IMR-90 (cell line): ENCODE measurements at regions not wholly inside any gene's neighbourhood (a gene's known extent, or its start where the extent isn't known, plus 50 kb on each side); places are given as distances from the start of the nearest gene placed in this dataset.

ENCODE experiments used
- ATAC-seq: fragments of 200-7000 bp; cut with Tn5 transposase; 2 replicates; pipeline ENCODE4 v1.9.1; 2020; ENCODE audit warnings: low read depth, mild to moderate bottlenecking, moderate library complexity
- BruUV-seq: library from RNA; stranded (reverse); fragments of 400-500 nt; replicated peaks from 2 replicates; lab custom pipeline; 2021; lab: Mats Ljungman, UMichigan
- CTCF ChIA-PET: fragments of 300-600 bp; formaldehyde crosslinking; extraction: SDS; loops from one replicate; lab custom pipeline; 2021; ENCODE audit warnings: antibody characterized with exemption; lab: Yijun Ruan, JAX
- POLR2A ChIA-PET: fragments of 300-600 bp; sonication (Branson Sonifier 250); formaldehyde crosslinking; loops from one replicate; lab custom pipeline; 2022; ENCODE audit warnings: antibody characterized with exemption; ENCODE audit not compliant: unreplicated experiment; lab: Charles Lee
- DNase-seq: peaks from one replicate; pipeline ENCODE4 v3.0.0; 2013
- H2AFZ ChIP-seq: replicated peaks from 2 replicates; pipeline ENCODE3; 2013; ENCODE audit warnings: low read length, mild to moderate bottlenecking; ENCODE audit not compliant: poor library complexity
- H2AK5ac ChIP-seq: 2 replicates; pipeline ENCODE4 v1.6.1; 2013; ENCODE audit warnings: low read depth, low read length, inconsistent platforms
- H2AK9ac ChIP-seq: replicated peaks from 2 replicates; pipeline ENCODE3; 2013; ENCODE audit warnings: mild to moderate bottlenecking, low read depth, low read length, moderate library complexity; ENCODE audit not compliant: poor library complexity
- H2BK120ac ChIP-seq: 2 replicates; pipeline ENCODE4 v1.6.1; 2013; ENCODE audit warnings: low read depth, low read length, inconsistent platforms
- H2BK15ac ChIP-seq: 3 replicates; pipeline ENCODE4 v1.6.1; 2013; ENCODE audit warnings: low read depth, low read length, inconsistent platforms
- H2BK20ac ChIP-seq: 2 replicates; pipeline ENCODE4 v1.6.1; 2013; ENCODE audit warnings: low read depth, mild to moderate bottlenecking, inconsistent platforms, low read length, moderate library complexity
- H2BK5ac ChIP-seq: 2 replicates; pipeline ENCODE4 v1.6.1; 2013; ENCODE audit warnings: mild to moderate bottlenecking, low read depth, low read length, inconsistent platforms; ENCODE audit not compliant: poor library complexity, severe bottlenecking
- H3K14ac ChIP-seq: replicated peaks from 2 replicates; pipeline ENCODE4 v1.6.1; 2013; ENCODE audit warnings: low read depth, low read length, inconsistent platforms
- H3K18ac ChIP-seq: 2 replicates; pipeline ENCODE4 v1.6.1; 2013; ENCODE audit warnings: low read depth, low read length, control low read depth
- H3K23ac ChIP-seq: 2 replicates; pipeline ENCODE4 v1.6.1; 2013; ENCODE audit warnings: low read depth, low read length, inconsistent platforms
- H3K27ac ChIP-seq: 2 replicates; pipeline ENCODE4 v1.5.1; 2013; ENCODE audit warnings: mild to moderate bottlenecking, control low read depth, low read length; ENCODE audit not compliant: insufficient read depth
- H3K27me3 ChIP-seq: 2 replicates; pipeline ENCODE4 v1.6.1; 2013; ENCODE audit warnings: low read length; ENCODE audit not compliant: control insufficient read depth, insufficient read depth
- H3K36me3 ChIP-seq: 2 replicates; pipeline ENCODE4 v1.6.1; 2013; ENCODE audit warnings: low read length, mixed read lengths; ENCODE audit not compliant: control insufficient read depth, insufficient read depth
- H3K4ac ChIP-seq: 2 replicates; pipeline ENCODE4 v1.6.1; 2013; ENCODE audit warnings: low read depth, low read length, inconsistent platforms
- H3K4me1 ChIP-seq: 2 replicates; pipeline ENCODE4 v1.6.1; 2013; ENCODE audit warnings: low read length, mixed read lengths; ENCODE audit not compliant: control insufficient read depth, insufficient read depth
- H3K4me2 ChIP-seq: 2 replicates; pipeline ENCODE4 v1.6.1; 2013; ENCODE audit warnings: low read depth, mild to moderate bottlenecking, control low read depth, low read length, moderate library complexity
- H3K4me3 ChIP-seq: 2 replicates; pipeline ENCODE4 v1.5.1; 2013; ENCODE audit warnings: low read depth, mild to moderate bottlenecking, control low read depth, low read length, moderate library complexity; ENCODE audit not compliant: insufficient read depth
- H3K56ac ChIP-seq: 2 replicates; pipeline ENCODE4 v1.6.1; 2013; ENCODE audit warnings: low read length, inconsistent platforms; ENCODE audit not compliant: insufficient read depth; ENCODE audit errors: extremely low read depth
- H3K79me1 ChIP-seq, 2 experiments: 2 replicates each; pipeline ENCODE4 v1.6.1; 2013; ENCODE audit warnings: low read length in 2 of 2, inconsistent platforms in 1 of 2, low read depth in 1 of 2
- H3K9ac ChIP-seq: 2 replicates; pipeline ENCODE4 v1.6.1; 2013; ENCODE audit warnings: low read depth, low read length, control low read depth
- H3K9me1 ChIP-seq: 2 replicates; pipeline ENCODE4 v1.6.1; 2013; ENCODE audit warnings: low read length, inconsistent platforms; ENCODE audit not compliant: insufficient read depth
- H3K9me3 ChIP-seq: 2 replicates; pipeline ENCODE4 v1.6.1; 2013; ENCODE audit warnings: low read length; ENCODE audit not compliant: control insufficient read depth, insufficient read depth
- H4K20me1 ChIP-seq: 2 replicates; pipeline ENCODE4 v1.6.1; 2013; ENCODE audit warnings: low read length, inconsistent platforms; ENCODE audit not compliant: insufficient read depth
- H4K5ac ChIP-seq: 2 replicates; pipeline ENCODE4 v1.6.1; 2013; ENCODE audit warnings: mild to moderate bottlenecking, low read depth, low read length, control low read depth
- H4K8ac ChIP-seq, 2 experiments: 2 replicates each; pipeline ENCODE4 v1.6.1; 2013; ENCODE audit warnings: low read depth in 2 of 2, low read length in 2 of 2, control low read depth in 1 of 2, inconsistent platforms in 1 of 2
- H4K91ac ChIP-seq: 2 replicates; pipeline ENCODE4 v1.6.1; 2013; ENCODE audit warnings: low read depth, low read length, inconsistent platforms; ENCODE audit not compliant: insufficient read depth
- BHLHE40 ChIP-seq: fragments of 150-350 bp; IDR thresholded peaks from 2 replicates; pipeline ENCODE4 v1.6.1; 2016; ENCODE audit warnings: mild to moderate bottlenecking, low read depth, low read length
- CEBPB ChIP-seq: IDR thresholded peaks from 2 replicates; pipeline ENCODE4 v1.6.1; 2012; ENCODE audit warnings: low read depth, low read length, improper control_type of control experiment
- CHD1 ChIP-seq: IDR thresholded peaks from 2 replicates; pipeline ENCODE4 v1.6.1; 2012; ENCODE audit warnings: low read depth, low read length, improper control_type of control experiment
- CTCF ChIP-seq: conservative IDR thresholded peaks from 2 replicates; pipeline ENCODE4 v1.5.1; 2012; ENCODE audit warnings: mild to moderate bottlenecking, low read depth, low read length, improper control_type of control experiment
- FOS ChIP-seq: fragments of 150-350 bp; IDR thresholded peaks from 2 replicates; pipeline ENCODE4 v1.6.1; 2016; ENCODE audit warnings: low read depth, low read length
- MAFK ChIP-seq: IDR thresholded peaks from 2 replicates; pipeline ENCODE4 v1.6.1; 2012; ENCODE audit warnings: low read depth, low read length, improper control_type of control experiment
- MAZ ChIP-seq: IDR thresholded peaks from 2 replicates; pipeline ENCODE4 v1.6.1; 2012; ENCODE audit warnings: low read depth, mild to moderate bottlenecking, low read length, improper control_type of control experiment, moderate library complexity, borderline replicate concordance
- MXI1 ChIP-seq: IDR thresholded peaks from 2 replicates; pipeline ENCODE4 v1.6.1; 2012; ENCODE audit warnings: low read depth, mild to moderate bottlenecking, low read length, moderate library complexity, borderline replicate concordance
- POLR2A ChIP-seq: IDR thresholded peaks from 2 replicates; pipeline ENCODE4 v1.6.1; 2012; ENCODE audit warnings: mild to moderate bottlenecking, low read depth, low read length
- RAD21 ChIP-seq: IDR thresholded peaks from 2 replicates; pipeline ENCODE4 v1.6.1; 2012; ENCODE audit warnings: low read length, improper control_type of control experiment
- RCOR1 ChIP-seq: IDR thresholded peaks from 2 replicates; pipeline ENCODE4 v1.6.1; 2012; ENCODE audit warnings: mild to moderate bottlenecking, low read length, improper control_type of control experiment; ENCODE audit not compliant: insufficient replicate concordance
- RFX5 ChIP-seq: IDR thresholded peaks from 2 replicates; pipeline ENCODE4 v1.8.0; 2012; ENCODE audit warnings: low read depth, mild to moderate bottlenecking, low read length, moderate library complexity
- SMC3 ChIP-seq: fragments of 150-350 bp; IDR thresholded peaks from 2 replicates; pipeline ENCODE4 v1.6.1; 2016; ENCODE audit warnings: low read depth, mild to moderate bottlenecking, antibody characterized with exemption, low read length, moderate library complexity
- WGBS, 2 experiments: methylation state at CpG; one replicate each; pipeline versions ENCODE4 v1.1.5 to v1.1.7; 2013; ENCODE audit warnings: missing lambda C conversion rate in 2 of 2; ENCODE audit not compliant: insufficient read length in 1 of 2; ENCODE audit errors: extremely low coverage in 2 of 2; 5-methylcytosine and 5-hydroxymethylcytosine counted together
- dilution Hi-C: fragments of 300-500 bp; cut with HindIII; formaldehyde crosslinking; loops from one replicate; pipeline ENCODE4 v1.14.3; 2018; ENCODE audit warnings: low sequenced_read_pairs; ENCODE audit not compliant: unreplicated experiment
- in situ Hi-C: fragments of 300-500 bp; cut with MboI; formaldehyde crosslinking; loops from 3 replicates; pipeline ENCODE4 v1.14.3; 2019; ENCODE audit warnings: low sequenced_read_pairs, inconsistent platforms, mixed read lengths
- intact Hi-C: fragments of 100-400 bp; cut with micrococcal nuclease; formaldehyde crosslinking; loops from 2 replicates; pipeline ENCODE4 v1.10.0; 2022
- TF ChIP-seq, protein P1 (sequence below): fragments of 150-350 bp; IDR thresholded peaks from 2 replicates; pipeline ENCODE4 v1.6.1; 2017; ENCODE audit warnings: mild to moderate bottlenecking, antibody characterized with exemption, low read length, low read depth
- TF ChIP-seq, protein P2 (sequence below): fragments of 150-350 bp; IDR thresholded peaks from 2 replicates; pipeline ENCODE4 v1.6.1; 2016; ENCODE audit warnings: low read depth, mild to moderate bottlenecking, low read length, moderate library complexity, borderline replicate concordance

- ChIA-PET CTCF (no interaction called here), POLR2A (no interaction called here)
- Histone ChIP-seq H2AFZ (no peak overlapping the region), H2BK5ac (no peak overlapping the region), H3K4ac (no peak overlapping the region), H3K36me3 (no peaks in the 10 kb centered on the region), H3K9me3 (peaks cover 2% of the 10 kb centered on the region; the same call in 1 of the 2 replicates), H4K5ac (no peak overlapping the region), H4K20me1 (no peaks in the 10 kb centered on the region), H2AK9ac (no peak overlapping the region), H3K9me1 (no peaks in the 10 kb centered on the region), H2BK15ac (no peak overlapping the region), H3K27ac (no peak overlapping the region), H3K14ac (no peak overlapping the region), H4K91ac (no peak overlapping the region), H3K9ac (no peak overlapping the region), H3K23ac (no peak overlapping the region), H3K4me3 (no peak overlapping the region), H4K8ac (no peak overlapping the region), H3K18ac (no peak overlapping the region), H3K27me3 (no peaks in the 10 kb centered on the region; the same call in 1 of the 2 replicates), H2BK20ac (no peak overlapping the region), H2BK120ac (no peak overlapping the region), H3K56ac (no peak overlapping the region), H3K79me1 (no peaks in the 10 kb centered on the region), H3K4me1 (no peaks in the 10 kb centered on the region), H2AK5ac (no peak overlapping the region), H3K4me2 (no peak overlapping the region)
- TF ChIP-seq POLR2A = no peak
- no peak for TF ChIP-seq CTCF
- no peak for TF ChIP-seq RAD21
- TF ChIP-seq BHLHE40 = no peak
- no peak for TF ChIP-seq MAFK
- TF ChIP-seq, protein P1, sequence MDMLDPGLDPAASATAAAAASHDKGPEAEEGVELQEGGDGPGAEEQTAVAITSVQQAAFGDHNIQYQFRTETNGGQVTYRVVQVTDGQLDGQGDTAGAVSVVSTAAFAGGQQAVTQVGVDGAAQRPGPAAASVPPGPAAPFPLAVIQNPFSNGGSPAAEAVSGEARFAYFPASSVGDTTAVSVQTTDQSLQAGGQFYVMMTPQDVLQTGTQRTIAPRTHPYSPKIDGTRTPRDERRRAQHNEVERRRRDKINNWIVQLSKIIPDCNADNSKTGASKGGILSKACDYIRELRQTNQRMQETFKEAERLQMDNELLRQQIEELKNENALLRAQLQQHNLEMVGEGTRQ = no peak
- no peak for TF ChIP-seq CEBPB
- TF ChIP-seq, protein P2, sequence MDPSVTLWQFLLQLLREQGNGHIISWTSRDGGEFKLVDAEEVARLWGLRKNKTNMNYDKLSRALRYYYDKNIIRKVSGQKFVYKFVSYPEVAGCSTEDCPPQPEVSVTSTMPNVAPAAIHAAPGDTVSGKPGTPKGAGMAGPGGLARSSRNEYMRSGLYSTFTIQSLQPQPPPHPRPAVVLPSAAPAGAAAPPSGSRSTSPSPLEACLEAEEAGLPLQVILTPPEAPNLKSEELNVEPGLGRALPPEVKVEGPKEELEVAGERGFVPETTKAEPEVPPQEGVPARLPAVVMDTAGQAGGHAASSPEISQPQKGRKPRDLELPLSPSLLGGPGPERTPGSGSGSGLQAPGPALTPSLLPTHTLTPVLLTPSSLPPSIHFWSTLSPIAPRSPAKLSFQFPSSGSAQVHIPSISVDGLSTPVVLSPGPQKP = no peak
- TF ChIP-seq MAZ = no peak
- no peak for TF ChIP-seq MXI1
- TF ChIP-seq RFX5 = no peak
- TF ChIP-seq CHD1 = no peak
- TF ChIP-seq RCOR1 = no peak
- TF ChIP-seq FOS = no peak
- no peak for TF ChIP-seq SMC3
- dilution Hi-C loops = no loop called here
- no peak for DNase-seq
- intact Hi-C loops = no loop called here
- in situ Hi-C loops = no loop called here
- ATAC-seq = no peak
- BruUV-seq = no TSS peak
- no CpG with 5 or more reads among the region's 2 CpGs for WGBS, 2 experiments
Observed at GRCh38 chr20:4567170-4567569, 119.1 kb upstream of the PRNP start.
